ENCODE measurements at regions not wholly inside any gene's neighbourhood (a gene's known extent, or its start where the extent isn't known, plus 50 kb on each side); places are given as distances from the start of the nearest gene placed in this dataset.

GRCh38 chr15:70473581-70474370, 289.6 kb downstream of the UACA start:
- H3K9me3 ChIP-seq (ENCODE audit: control insufficient read depth in 1 of 2, low read length in 2 of 2): no peaks in the 10 kb centered on the region
- H3K27ac ChIP-seq (ENCODE audit: low read length): no peak overlapping the region
- H3K27me3 ChIP-seq (ENCODE audit: low read depth, low read length): no peaks in the 10 kb centered on the region
- H3K4me3 ChIP-seq (ENCODE audit: low read depth in 1 of 2, low read length in 2 of 2): peak overlapping the region in 1 of 2 donors; percentile 20
- no peaks in the 10 kb centered on the region for H3K36me3 ChIP-seq (ENCODE audit: control insufficient read depth in 1 of 2, insufficient read depth in 2 of 2, low read length in 2 of 2)
- peaks cover 4 to 10% of the 10 kb centered on the region in 2 donors for H3K4me1 ChIP-seq (ENCODE audit: control insufficient read depth in 1 of 2, insufficient read depth in 2 of 2, low read length in 2 of 2)

- H3K27me3 ChIP-seq (ENCODE audit: low read depth, low read length): no peaks in the 10 kb centered on the region
- H3K36me3 ChIP-seq (ENCODE audit: control insufficient read depth in 1 of 2, insufficient read depth in 2 of 2, low read length in 2 of 2): no peaks in the 10 kb centered on the region
- no peaks in the 10 kb centered on the region for H3K9me3 ChIP-seq (ENCODE audit: control insufficient read depth in 1 of 2, low read length in 2 of 2)
- H3K4me1 ChIP-seq (ENCODE audit: control insufficient read depth in 1 of 2, insufficient read depth in 2 of 2, low read length in 2 of 2): peaks cover 4 to 7% of the 10 kb centered on the region in 2 donors
- no peak overlapping the region for H3K27ac ChIP-seq (ENCODE audit: low read length)
- no peak overlapping the region for H3K4me3 ChIP-seq (ENCODE audit: low read depth in 1 of 2, low read length in 2 of 2)
Measured at GRCh38 chr15:70471517-70471916, 291.8 kb downstream of the UACA start.

- Histone ChIP-seq H3K27ac (ENCODE audit: low read length) (no peak overlapping the region), H3K4me3 (ENCODE audit: low read depth in 1 of 2, low read length in 2 of 2) (no peak overlapping the region), H3K27me3 (ENCODE audit: low read depth, low read length) (no peaks in the 10 kb centered on the region), H3K4me1 (ENCODE audit: control insufficient read depth in 1 of 2, insufficient read depth in 2 of 2, low read length in 2 of 2) (peaks cover 3 to 7% of the 10 kb centered on the region in 2 donors), H3K9me3 (ENCODE audit: control insufficient read depth in 1 of 2, low read length in 2 of 2) (no peaks in the 10 kb centered on the region), H3K36me3 (ENCODE audit: control insufficient read depth in 1 of 2, insufficient read depth in 2 of 2, low read length in 2 of 2) (no peaks in the 10 kb centered on the region)
Measured at GRCh38 chr15:70470556-70471191, 292.7 kb downstream of the UACA start.

GRCh38 chr15:70469651-70470555, 293.5 kb downstream of the UACA start:
- H3K27me3 ChIP-seq (ENCODE audit: low read depth, low read length): no peaks in the 10 kb centered on the region
- H3K4me1 ChIP-seq (ENCODE audit: control insufficient read depth in 1 of 2, insufficient read depth in 2 of 2, low read length in 2 of 2): peaks cover 0 to 7% of the 10 kb centered on the region in 2 donors
- H3K36me3 ChIP-seq (ENCODE audit: control insufficient read depth in 1 of 2, insufficient read depth in 2 of 2, low read length in 2 of 2): no peaks in the 10 kb centered on the region
- H3K9me3 ChIP-seq (ENCODE audit: control insufficient read depth in 1 of 2, low read length in 2 of 2): no peaks in the 10 kb centered on the region
- no peak overlapping the region for H3K4me3 ChIP-seq (ENCODE audit: low read depth in 1 of 2, low read length in 2 of 2)
- no peak overlapping the region for H3K27ac ChIP-seq (ENCODE audit: low read length)

GRCh38 chr15:70469182-70469581, 294.2 kb downstream of the UACA start:
- Histone ChIP-seq H3K4me1 (ENCODE audit: control insufficient read depth in 1 of 2, insufficient read depth in 2 of 2, low read length in 2 of 2) (peaks cover 0 to 7% of the 10 kb centered on the region in 2 donors), H3K27me3 (ENCODE audit: low read depth, low read length) (no peaks in the 10 kb centered on the region), H3K27ac (ENCODE audit: low read length) (no peak overlapping the region), H3K36me3 (ENCODE audit: control insufficient read depth in 1 of 2, insufficient read depth in 2 of 2, low read length in 2 of 2) (no peaks in the 10 kb centered on the region), H3K4me3 (ENCODE audit: low read depth in 1 of 2, low read length in 2 of 2) (no peak overlapping the region), H3K9me3 (ENCODE audit: control insufficient read depth in 1 of 2, low read length in 2 of 2) (no peaks in the 10 kb centered on the region)

GRCh38 chr15:70466895-70467529, 296.3 kb downstream of the UACA start:
- no peaks in the 10 kb centered on the region for H3K4me1 ChIP-seq (ENCODE audit: control insufficient read depth in 1 of 2, insufficient read depth in 2 of 2, low read length in 2 of 2)

GRCh38 chr15:70466305-70466704, 297.1 kb downstream of the UACA start:
- Histone ChIP-seq H3K4me3 (ENCODE audit: low read depth in 1 of 2, low read length in 2 of 2) (no peak overlapping the region), H3K4me1 (ENCODE audit: control insufficient read depth in 1 of 2, insufficient read depth in 2 of 2, low read length in 2 of 2) (no peaks in the 10 kb centered on the region), H3K27me3 (ENCODE audit: low read depth, low read length) (no peaks in the 10 kb centered on the region), H3K27ac (ENCODE audit: low read length) (no peak overlapping the region), H3K9me3 (ENCODE audit: control insufficient read depth in 1 of 2, low read length in 2 of 2) (no peaks in the 10 kb centered on the region), H3K36me3 (ENCODE audit: control insufficient read depth in 1 of 2, insufficient read depth in 2 of 2, low read length in 2 of 2) (no peaks in the 10 kb centered on the region)

More at GRCh38 chr15:70466895-70467529, 296.3 kb downstream of the UACA start:
- Histone ChIP-seq H3K4me3 (ENCODE audit: low read depth in 1 of 2, low read length in 2 of 2) (no peak overlapping the region), H3K27ac (ENCODE audit: low read length) (no peak overlapping the region), H3K36me3 (ENCODE audit: control insufficient read depth in 1 of 2, insufficient read depth in 2 of 2, low read length in 2 of 2) (no peaks in the 10 kb centered on the region), H3K27me3 (ENCODE audit: low read depth, low read length) (no peaks in the 10 kb centered on the region), H3K9me3 (ENCODE audit: control insufficient read depth in 1 of 2, low read length in 2 of 2) (no peaks in the 10 kb centered on the region)

- H3K27me3 ChIP-seq (ENCODE audit: low read depth, low read length): no peaks in the 10 kb centered on the region
- H3K4me1 ChIP-seq (ENCODE audit: control insufficient read depth in 1 of 2, insufficient read depth in 2 of 2, low read length in 2 of 2): no peaks in the 10 kb centered on the region
- H3K36me3 ChIP-seq (ENCODE audit: control insufficient read depth in 1 of 2, insufficient read depth in 2 of 2, low read length in 2 of 2): no peaks in the 10 kb centered on the region
- H3K27ac ChIP-seq (ENCODE audit: low read length): no peak overlapping the region
- no peak overlapping the region for H3K4me3 ChIP-seq (ENCODE audit: low read depth in 1 of 2, low read length in 2 of 2)
- H3K9me3 ChIP-seq (ENCODE audit: control insufficient read depth in 1 of 2, low read length in 2 of 2): no peaks in the 10 kb centered on the region
Measured at GRCh38 chr15:70465812-70466211, 297.5 kb downstream of the UACA start.

- Histone ChIP-seq H3K4me1 (ENCODE audit: control insufficient read depth in 1 of 2, insufficient read depth in 2 of 2, low read length in 2 of 2) (peaks cover 0 to 4% of the 10 kb centered on the region in 2 donors), H3K9me3 (ENCODE audit: control insufficient read depth in 1 of 2, low read length in 2 of 2) (no peaks in the 10 kb centered on the region), H3K36me3 (ENCODE audit: control insufficient read depth in 1 of 2, insufficient read depth in 2 of 2, low read length in 2 of 2) (no peaks in the 10 kb centered on the region), H3K27me3 (ENCODE audit: low read depth, low read length) (no peaks in the 10 kb centered on the region), H3K4me3 (ENCODE audit: low read depth in 1 of 2, low read length in 2 of 2) (no peak overlapping the region), H3K27ac (ENCODE audit: low read length) (no peak overlapping the region)
Measured at GRCh38 chr15:70463453-70463834, 299.9 kb downstream of the UACA start.

- peaks cover 0 to 4% of the 10 kb centered on the region in 2 donors for H3K4me1 ChIP-seq (ENCODE audit: control insufficient read depth in 1 of 2, insufficient read depth in 2 of 2, low read length in 2 of 2)
- H3K4me3 ChIP-seq (ENCODE audit: low read depth in 1 of 2, low read length in 2 of 2): no peak overlapping the region
- H3K27me3 ChIP-seq (ENCODE audit: low read depth, low read length): no peaks in the 10 kb centered on the region
- no peaks in the 10 kb centered on the region for H3K36me3 ChIP-seq (ENCODE audit: control insufficient read depth in 1 of 2, insufficient read depth in 2 of 2, low read length in 2 of 2)
- H3K9me3 ChIP-seq (ENCODE audit: control insufficient read depth in 1 of 2, low read length in 2 of 2): no peaks in the 10 kb centered on the region
- H3K27ac ChIP-seq (ENCODE audit: low read length): no peak overlapping the region
Measured at GRCh38 chr15:70461992-70462391, 301.4 kb downstream of the UACA start.

- H3K27me3 ChIP-seq (ENCODE audit: low read depth, low read length): no peaks in the 10 kb centered on the region
- no peak overlapping the region for H3K27ac ChIP-seq (ENCODE audit: low read length)
- peaks cover 0 to 4% of the 10 kb centered on the region in 2 donors for H3K4me1 ChIP-seq (ENCODE audit: control insufficient read depth in 1 of 2, insufficient read depth in 2 of 2, low read length in 2 of 2)
- no peak overlapping the region for H3K4me3 ChIP-seq (ENCODE audit: low read depth in 1 of 2, low read length in 2 of 2)
- no peaks in the 10 kb centered on the region for H3K36me3 ChIP-seq (ENCODE audit: control insufficient read depth in 1 of 2, insufficient read depth in 2 of 2, low read length in 2 of 2)
- no peaks in the 10 kb centered on the region for H3K9me3 ChIP-seq (ENCODE audit: control insufficient read depth in 1 of 2, low read length in 2 of 2)
Measured at GRCh38 chr15:70461017-70461416, 302.3 kb downstream of the UACA start.

Measured in muscle layer of duodenum (tissue), 2 donors.